Neural cell (in vitro differentiated cells): ENCODE measurements at regions not wholly inside any gene's neighbourhood (a gene's known extent, or its start where the extent isn't known, plus 50 kb on each side); places are given as distances from the start of the nearest gene placed in this dataset.
"Not testable (repeated sequence)": the region's sequence is repeated elsewhere in the genome, so short reads cannot be mapped to it uniquely, and the experiment has no call there.

ENCODE experiments used
- H2AFZ ChIP-seq: fragments of 200-600, 300-800 bp; sonication (generic), shearing (Covaris generic); 2 replicates; pipeline ENCODE4 v1.6.0; 2014; ENCODE audit warnings: low read depth, mild to moderate bottlenecking, antibody characterized with exemption, low read length, moderate library complexity
- H3F3A ChIP-seq: fragments of 200-600 bp; shearing (Covaris generic); 2 replicates; pipeline ENCODE4 v1.6.1; 2016; ENCODE audit warnings: mild to moderate bottlenecking, moderate library complexity, mixed read lengths, antibody characterized with exemption, low read length; ENCODE audit not compliant: insufficient read depth, poor library complexity, severe bottlenecking
- H3K27ac ChIP-seq: fragments of 200-600, 300-800 bp; sonication (generic), shearing (Covaris generic); 2 replicates; pipeline ENCODE4 v1.5.1; 2014; ENCODE audit warnings: mild to moderate bottlenecking, low read length, moderate library complexity
- H3K27me3 ChIP-seq: fragments of 300-800, 200-600 bp; sonication (generic), shearing (Covaris generic); 2 replicates; pipeline ENCODE4 v1.6.0; 2014; ENCODE audit warnings: mild to moderate bottlenecking, low read depth, low read length, moderate library complexity; ENCODE audit not compliant: insufficient read depth
- H3K36me3 ChIP-seq: fragments of 300-800, 200-600 bp; sonication (generic), shearing (Covaris generic); 2 replicates; pipeline ENCODE4 v1.5.1; 2014; ENCODE audit warnings: mild to moderate bottlenecking, antibody characterized with exemption, low read length, moderate library complexity; ENCODE audit not compliant: insufficient read depth
- H3K4me2 ChIP-seq: fragments of 300-800, 200-600 bp; sonication (generic), shearing (Covaris generic); 2 replicates; pipeline ENCODE4 v1.6.0; 2014; ENCODE audit warnings: mild to moderate bottlenecking, low read length
- H3K4me3 ChIP-seq: fragments of 300-800, 200-600 bp; sonication (generic), shearing (Covaris generic); 2 replicates; pipeline ENCODE4 v1.5.1; 2014; ENCODE audit warnings: mild to moderate bottlenecking, low read length, moderate library complexity
- H3K79me2 ChIP-seq: fragments of 200-600 bp; shearing (Covaris generic); replicated peaks from 2 replicates; pipeline ENCODE4 v1.6.0; 2014; ENCODE audit warnings: mild to moderate bottlenecking, low read length, moderate library complexity; ENCODE audit not compliant: insufficient read depth
- H3K9ac ChIP-seq: fragments of 300-800, 200-600 bp; sonication (generic), shearing (Covaris generic); 2 replicates; pipeline ENCODE4 v1.6.1; 2016; ENCODE audit warnings: mild to moderate bottlenecking, low read length, mixed read lengths
- H3K9me2 ChIP-seq: fragments of 200-600 bp; shearing (Covaris generic); 2 replicates; pipeline ENCODE4 v1.6.1; 2016; ENCODE audit warnings: mild to moderate bottlenecking, low read length, mixed read lengths; ENCODE audit not compliant: insufficient read depth
- H3K9me3 ChIP-seq: fragments of 200-600, 300-800 bp; sonication (generic), shearing (Covaris generic); 2 replicates; pipeline ENCODE4 v1.6.1; 2016; ENCODE audit warnings: mild to moderate bottlenecking, mixed run types, low read length, moderate library complexity, mixed read lengths
- H4K20me1 ChIP-seq: fragments of 200-600 bp; shearing (Covaris generic); 2 replicates; pipeline ENCODE4 v1.6.1; 2016; ENCODE audit warnings: mild to moderate bottlenecking, mixed run types; ENCODE audit not compliant: insufficient read depth
- CTCF ChIP-seq: fragments of 450-650 bp; IDR thresholded peaks from 2 replicates; pipeline ENCODE4 v1.5.1; 2014; ENCODE audit warnings: antibody characterized with exemption, mild to moderate bottlenecking, moderate library complexity; ENCODE audit not compliant: poor library complexity, severe bottlenecking
- EP300 ChIP-seq: fragments of 450-650 bp; conservative IDR thresholded peaks from 2 replicates; pipeline ENCODE4 v1.6.1; 2014; ENCODE audit warnings: antibody characterized with exemption, mild to moderate bottlenecking, moderate library complexity; ENCODE audit not compliant: poor library complexity, severe bottlenecking
- EZH2 ChIP-seq: fragments of 200-600, 300-800 bp; shearing (Covaris generic), sonication (generic); IDR thresholded peaks from 2 replicates; pipeline ENCODE4 v1.6.1; 2014; ENCODE audit warnings: antibody characterized with exemption, low read length, borderline replicate concordance, mild to moderate bottlenecking; ENCODE audit not compliant: insufficient read depth, poor library complexity, severe bottlenecking
- MXI1 ChIP-seq: fragments of 450-650 bp; conservative IDR thresholded peaks from 2 replicates; pipeline ENCODE4 v1.6.1; 2014; ENCODE audit warnings: antibody characterized with exemption, mild to moderate bottlenecking; ENCODE audit not compliant: poor library complexity, severe bottlenecking
- POLR2AphosphoS5 ChIP-seq: IDR thresholded peaks from 2 replicates; pipeline ENCODE4 v1.6.1; 2012
- RAD21 ChIP-seq: fragments of 450-650 bp; conservative IDR thresholded peaks from 2 replicates; pipeline ENCODE4 v1.6.1; 2014; ENCODE audit warnings: antibody characterized with exemption, mild to moderate bottlenecking, moderate library complexity
- REST ChIP-seq: IDR thresholded peaks from 2 replicates; pipeline ENCODE4 v1.6.1; 2012; ENCODE audit warnings: borderline replicate concordance
- SMC3 ChIP-seq: fragments of 450-650 bp; conservative IDR thresholded peaks from 2 replicates; pipeline ENCODE4 v1.6.1; 2014; ENCODE audit warnings: antibody characterized with exemption, mild to moderate bottlenecking, moderate library complexity; ENCODE audit not compliant: poor library complexity
- TAF1 ChIP-seq: IDR thresholded peaks from 2 replicates; pipeline ENCODE4 v1.6.1; 2012; ENCODE audit warnings: low read depth

GRCh38 chr4:180360113-180360512 lies 1883.1 kb upstream of the TENM3 start:
- H3K79me2 ChIP-seq, H3K4me3 ChIP-seq, H3K27ac ChIP-seq, H3K27me3 ChIP-seq, H3K9me2 ChIP-seq, H3K36me3 ChIP-seq, H2AFZ ChIP-seq, H3K4me2 ChIP-seq, H4K20me1 ChIP-seq, H3F3A ChIP-seq, H3K9ac ChIP-seq, H3K9me3 ChIP-seq: not testable (repeated sequence)

GRCh38 chr4:180363815-180364214 lies 1879.4 kb upstream of the TENM3 start:
- Histone ChIP-seq H2AFZ (no peak overlapping the region), H3K9me2 (no peaks in the 10 kb centered on the region), H3F3A (no peaks in the 10 kb centered on the region), H3K4me3 (no peak overlapping the region), H3K27ac (no peak overlapping the region), H3K79me2 (no peaks in the 10 kb centered on the region), H4K20me1 (no peaks in the 10 kb centered on the region), H3K36me3 (no peaks in the 10 kb centered on the region), H3K9me3 (no peaks in the 10 kb centered on the region), H3K4me2 (no peak overlapping the region), H3K27me3 (no peaks in the 10 kb centered on the region), H3K9ac (no peak overlapping the region)
- TF ChIP-seq SMC3, result no peak
- TF ChIP-seq TAF1, result no peak
- no peak for TF ChIP-seq MXI1
- TF ChIP-seq EZH2, result no peak
- no peak for TF ChIP-seq REST
- no peak for TF ChIP-seq EP300
- no peak for TF ChIP-seq CTCF
- TF ChIP-seq RAD21, result no peak
- TF ChIP-seq POLR2AphosphoS5, result no peak

GRCh38 chr4:180372691-180373090 lies 1870.5 kb upstream of the TENM3 start:
- H3K9ac ChIP-seq, result no peak overlapping the region
- no peak overlapping the region for H2AFZ ChIP-seq
- no peaks in the 10 kb centered on the region for H3K36me3 ChIP-seq
- H3K9me2 ChIP-seq, result no peaks in the 10 kb centered on the region
- TF ChIP-seq EP300, result no peak
- TF ChIP-seq EZH2, result no peak
- no peak for TF ChIP-seq RAD21
- no peak for TF ChIP-seq CTCF
- H3F3A ChIP-seq, result no peaks in the 10 kb centered on the region
- no peak overlapping the region for H3K27ac ChIP-seq
- H3K27me3 ChIP-seq, result no peaks in the 10 kb centered on the region
- no peaks in the 10 kb centered on the region for H3K9me3 ChIP-seq
- H3K4me3 ChIP-seq, result no peak overlapping the region
- no peak overlapping the region for H3K4me2 ChIP-seq
- no peaks in the 10 kb centered on the region for H3K79me2 ChIP-seq
- H4K20me1 ChIP-seq, result no peaks in the 10 kb centered on the region
